HG02973 (cell line): ENCODE measurements at regions not wholly inside any gene's neighbourhood (a gene's known extent, or its start where the extent isn't known, plus 50 kb on each side); places are given as distances from the start of the nearest gene placed in this dataset.

Experiments used
- ATAC-seq: cut with Tn5 transposase; IDR thresholded peaks from one replicate; pipeline ENCODE4 v1.9.1; 2021; ENCODE audit warnings: moderate library complexity; ENCODE audit not compliant: unreplicated experiment

- ATAC-seq: no peak
These were observed 488.4 kb upstream of the PIK3C3 start for GRCh38 chr18:41466436-41467160.

GRCh38 chr18:41465386-41465785 lies 489.6 kb upstream of the PIK3C3 start:
- no peak for ATAC-seq

GRCh38 chr18:41464278-41464677 lies 490.8 kb upstream of the PIK3C3 start:
- no peak for ATAC-seq

GRCh38 chr18:41462946-41463345 lies 492.1 kb upstream of the PIK3C3 start:
- no peak for ATAC-seq

- no peak for ATAC-seq
These were observed 493.9 kb upstream of the PIK3C3 start for GRCh38 chr18:41461114-41461513.

- no peak for ATAC-seq
These were observed 495.4 kb upstream of the PIK3C3 start for GRCh38 chr18:41459656-41460055.

GRCh38 chr18:41458376-41458775 lies 496.7 kb upstream of the PIK3C3 start:
- no peak for ATAC-seq

GRCh38 chr18:41457765-41458326 lies 497.2 kb upstream of the PIK3C3 start:
- no peak for ATAC-seq

GRCh38 chr18:41456831-41457230 lies 498.2 kb upstream of the PIK3C3 start:
- no peak for ATAC-seq

GRCh38 chr18:41449612-41450011 lies 505.4 kb upstream of the PIK3C3 start:
- no peak for ATAC-seq

GRCh38 chr18:41444943-41445342 lies 510.1 kb upstream of the PIK3C3 start:
- ATAC-seq: no peak

- ATAC-seq: no peak
These were observed 518.3 kb upstream of the PIK3C3 start for GRCh38 chr18:41436772-41437171.

GRCh38 chr18:41418598-41418997 lies 536.4 kb upstream of the PIK3C3 start:
- no peak for ATAC-seq

GRCh38 chr18:41416044-41416443 lies 539.0 kb upstream of the PIK3C3 start:
- ATAC-seq: no peak

- no peak for ATAC-seq
These were observed 545.0 kb upstream of the PIK3C3 start for GRCh38 chr18:41410006-41410405.

GRCh38 chr18:41406834-41407233 lies 548.2 kb upstream of the PIK3C3 start:
- ATAC-seq: no peak

- no peak for ATAC-seq
These were observed 558.2 kb upstream of the PIK3C3 start for GRCh38 chr18:41396861-41397260.

- ATAC-seq: no peak
These were observed 558.8 kb upstream of the PIK3C3 start for GRCh38 chr18:41396211-41396610.

- ATAC-seq: no peak
These were observed 559.3 kb upstream of the PIK3C3 start for GRCh38 chr18:41395695-41396094.

GRCh38 chr18:41391616-41392595 lies 563.1 kb upstream of the PIK3C3 start:
- ATAC-seq: no peak

GRCh38 chr18:41390309-41390708 lies 564.7 kb upstream of the PIK3C3 start:
- no peak for ATAC-seq

GRCh38 chr18:41378598-41378997 lies 576.4 kb upstream of the PIK3C3 start:
- no peak for ATAC-seq
